Chondrocyte (in vitro differentiated cells): ENCODE measurements at regions not wholly inside any gene's neighbourhood (a gene's known extent, or its start where the extent isn't known, plus 50 kb on each side); places are given as distances from the start of the nearest gene placed in this dataset.
"Not testable (repeated sequence)": the region's sequence is repeated elsewhere in the genome, so short reads cannot be mapped to it uniquely, and the experiment has no call there.

Experiments used
- DNase-seq: peaks from one replicate; pipeline ENCODE4 v3.0.0; 2021; ENCODE audit warnings: mixed read lengths, low spot score
- H3K27ac Mint-ChIP-seq: one replicate; pipeline ENCODE4 v1.8.0; 2021; ENCODE audit warnings: mild to moderate bottlenecking, moderate library complexity, mixed read lengths; ENCODE audit not compliant: unreplicated experiment
- H3K27me3 Mint-ChIP-seq: 2 replicates; pipeline ENCODE4 v1.8.0; 2021; ENCODE audit warnings: low read depth, mixed read lengths
- H3K36me3 Mint-ChIP-seq: 2 replicates; pipeline ENCODE4 v1.8.0; 2021; ENCODE audit warnings: low read depth, mixed read lengths
- H3K4me1 Mint-ChIP-seq: 2 replicates; pipeline ENCODE4 v1.8.0; 2021; ENCODE audit warnings: low read depth, mild to moderate bottlenecking, mixed read lengths
- H3K4me3 Mint-ChIP-seq: one replicate; pipeline ENCODE4 v1.8.0; 2021; ENCODE audit warnings: mild to moderate bottlenecking, moderate library complexity, mixed read lengths; ENCODE audit not compliant: unreplicated experiment
- H3K9me3 Mint-ChIP-seq: 2 replicates; pipeline ENCODE4 v1.8.0; 2021; ENCODE audit warnings: low read depth, mixed read lengths
- CTCF ChIP-seq: fragments of 200-600 bp; sonication (generic); IDR thresholded peaks from 2 replicates; pipeline ENCODE4 v1.5.0; 2021; ENCODE audit warnings: antibody characterized with exemption, mild to moderate bottlenecking, moderate library complexity

- peaks cover 14% of the 10 kb centered on the region for H3K9me3 Mint-ChIP-seq
- no peak overlapping the region for H3K27ac Mint-ChIP-seq
- no peaks in the 10 kb centered on the region for H3K4me1 Mint-ChIP-seq
- no peak for DNase-seq
- TF ChIP-seq CTCF: no peak
- H3K4me3 Mint-ChIP-seq: no peak overlapping the region
- no peaks in the 10 kb centered on the region for H3K36me3 Mint-ChIP-seq
- H3K27me3 Mint-ChIP-seq: peaks cover 13% of the 10 kb centered on the region
Observed at GRCh38 chr5:75818661-75819060, 101.4 kb upstream of the POC5 start.

- not testable (repeated sequence) for DNase-seq, H3K27ac Mint-ChIP-seq, H3K4me3 Mint-ChIP-seq, H3K36me3 Mint-ChIP-seq, H3K4me1 Mint-ChIP-seq, H3K27me3 Mint-ChIP-seq
- peaks cover 27% of the 10 kb centered on the region for H3K9me3 Mint-ChIP-seq
Observed at GRCh38 chr5:75799695-75800094, 82.5 kb upstream of the POC5 start.

GRCh38 chr5:75769338-75769737 lies 52.1 kb upstream of the POC5 start:
- DNase-seq, H3K27ac Mint-ChIP-seq, H3K27me3 Mint-ChIP-seq, H3K4me1 Mint-ChIP-seq, H3K36me3 Mint-ChIP-seq, H3K4me3 Mint-ChIP-seq: not testable (repeated sequence)
- H3K9me3 Mint-ChIP-seq: peaks cover 38% of the 10 kb centered on the region
